ENCODE measurements at regions not wholly inside any gene's neighbourhood (a gene's known extent, or its start where the extent isn't known, plus 50 kb on each side); places are given as distances from the start of the nearest gene placed in this dataset.
"Not testable (repeated sequence)": the region's sequence is repeated elsewhere in the genome, so short reads cannot be mapped to it uniquely, and the experiment has no call there.

DNA sequence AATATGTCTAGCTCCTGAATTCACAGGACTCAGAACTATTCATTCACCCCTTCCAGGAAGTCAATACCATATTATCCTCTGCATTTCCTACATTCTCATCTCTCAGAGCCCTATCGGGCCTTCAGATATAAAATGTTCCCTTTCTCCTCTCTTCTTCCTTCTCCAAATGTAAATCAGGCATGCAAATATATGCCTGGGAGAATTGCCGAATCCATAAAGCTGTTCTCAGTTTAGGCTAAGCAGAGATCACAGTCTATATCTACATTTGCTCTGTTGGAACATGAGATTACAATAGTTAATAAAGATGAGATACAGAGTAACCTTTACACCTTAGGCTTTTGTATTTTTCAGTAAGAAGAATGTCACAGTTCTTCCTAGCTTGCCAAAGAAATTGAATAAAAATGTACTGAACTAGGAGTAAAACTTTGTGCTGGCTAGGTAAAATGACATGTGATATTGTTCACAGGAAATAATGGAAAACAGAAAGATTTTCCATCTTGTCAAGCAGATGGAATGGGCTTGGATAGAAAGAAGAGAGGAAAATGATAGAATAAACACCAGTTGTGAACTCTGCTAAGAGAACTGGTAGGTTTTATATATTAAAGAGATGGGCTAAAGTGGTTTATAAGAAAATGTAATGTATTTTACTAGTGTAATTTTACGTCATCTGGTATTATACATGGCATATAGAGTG, 161.5 kb downstream of the NRIP1 start:
- no peak for DNase-seq (ENCODE audit: low spot score)

DNA sequence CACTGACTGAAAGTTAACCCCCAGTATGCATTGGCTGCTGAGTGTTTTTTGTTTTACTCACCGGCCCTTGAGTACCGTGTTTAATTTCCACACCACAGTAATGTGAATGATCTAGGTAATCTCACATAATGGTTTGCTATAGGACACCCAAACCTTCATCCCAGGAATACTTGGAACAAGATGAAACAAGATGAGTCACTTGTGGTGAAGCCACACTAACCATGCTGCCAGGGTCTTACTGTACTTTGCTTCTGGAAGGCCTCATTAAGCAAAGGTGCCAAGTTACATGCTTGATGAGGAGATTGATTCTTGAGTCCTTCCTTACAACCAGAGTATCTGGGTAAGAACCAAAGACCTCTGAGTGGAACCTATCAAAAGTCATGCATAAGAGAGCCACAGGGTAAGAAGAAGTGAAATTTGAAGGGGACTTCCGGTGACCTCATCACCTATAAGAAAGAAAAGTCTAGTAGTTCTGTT, 163.3 kb downstream of the NRIP1 start:
- no peak for DNase-seq (ENCODE audit: low spot score)

GRCh38 chr21:14900611-14901010, 164.2 kb downstream of the NRIP1 start:
- no peak for DNase-seq (ENCODE audit: low spot score)

GRCh38 chr21:14900058-14900457, 164.7 kb downstream of the NRIP1 start:
- DNase-seq (ENCODE audit: low spot score) = no peak

- no peak for DNase-seq (ENCODE audit: low spot score)
Observed at GRCh38 chr21:14895792-14896191, 169.0 kb downstream of the NRIP1 start.

- DNase-seq (ENCODE audit: low spot score) = no peak
Observed at GRCh38 chr21:14890141-14890540, 174.7 kb downstream of the NRIP1 start.

DNA sequence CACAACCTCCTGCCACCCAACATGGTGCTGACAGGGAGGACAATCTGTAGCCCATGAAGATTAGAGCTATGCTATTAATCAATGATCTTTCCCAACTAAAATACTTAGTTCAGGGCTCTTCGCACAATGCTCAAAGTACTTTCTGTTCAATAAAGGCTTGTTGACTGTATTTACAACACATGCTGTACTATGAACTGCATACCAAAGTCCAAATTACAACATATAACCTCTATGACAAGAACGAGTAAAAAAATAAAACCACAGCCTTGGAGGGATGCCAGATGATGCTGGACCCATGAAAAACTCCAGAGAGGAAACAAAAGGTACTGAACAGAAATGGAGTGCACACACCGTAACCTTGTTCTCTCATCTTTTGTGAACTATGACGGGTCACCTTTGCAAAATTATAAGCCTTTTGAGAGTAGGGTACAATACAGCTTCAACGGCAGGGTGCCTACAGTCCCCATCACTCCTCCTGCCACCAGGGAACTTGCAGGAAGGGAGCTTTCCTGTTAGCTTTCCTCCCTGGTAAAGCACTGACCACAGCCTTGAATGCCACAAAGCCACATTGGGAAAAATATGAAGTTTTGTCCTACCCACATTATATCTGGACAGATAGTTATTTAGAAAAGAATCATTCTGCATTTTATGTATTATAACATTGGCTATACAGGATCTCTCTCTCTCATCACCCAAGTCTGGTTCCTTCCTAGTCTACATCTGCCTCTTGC, 175.6 kb downstream of the NRIP1 start:
- no peak for DNase-seq (ENCODE audit: low spot score)

DNA sequence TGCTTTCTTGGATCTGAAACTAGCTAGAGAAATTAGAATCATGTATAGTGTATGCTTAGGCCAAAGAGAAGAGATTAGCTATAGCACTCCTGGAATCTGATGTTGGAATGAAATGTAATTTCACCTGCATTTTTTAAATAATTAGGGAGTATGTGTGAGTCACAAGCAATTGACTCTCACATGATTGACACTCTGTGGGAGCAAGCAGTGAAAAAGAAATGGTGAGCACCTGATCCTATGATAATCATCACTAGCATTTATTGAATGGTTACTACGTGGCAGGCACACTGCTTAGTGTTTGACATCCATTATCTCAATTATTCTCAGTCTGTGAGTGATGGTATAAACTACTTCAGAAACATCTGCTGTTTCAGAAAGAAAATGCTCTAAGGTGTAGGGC, 176.6 kb downstream of the NRIP1 start:
- DNase-seq (ENCODE audit: low spot score) = no peak

- DNase-seq (ENCODE audit: low spot score) = no peak
Observed at GRCh38 chr21:14886001-14886400, 178.8 kb downstream of the NRIP1 start.

DNA sequence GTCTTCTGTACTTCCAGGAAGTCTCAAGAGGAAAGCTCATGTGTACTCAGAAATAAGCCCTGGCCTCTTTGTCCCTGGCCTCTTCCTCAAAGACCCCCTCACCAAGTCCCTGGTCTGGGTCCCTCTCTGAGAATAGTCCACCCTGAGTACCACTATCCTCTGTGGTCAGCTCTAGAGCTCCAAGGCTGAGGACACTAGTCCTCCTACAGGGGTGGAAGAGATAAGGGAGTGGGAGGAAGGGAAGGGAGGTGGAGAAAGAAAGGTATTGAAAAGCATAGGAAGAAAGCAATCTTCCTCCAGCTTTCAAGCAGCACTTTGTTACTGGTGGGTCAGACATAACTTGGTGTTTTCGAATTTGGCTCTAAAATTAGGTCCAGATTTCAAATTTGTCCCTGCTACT, 181.4 kb downstream of the NRIP1 start:
- DNase-seq (ENCODE audit: low spot score) = no peak

DNA sequence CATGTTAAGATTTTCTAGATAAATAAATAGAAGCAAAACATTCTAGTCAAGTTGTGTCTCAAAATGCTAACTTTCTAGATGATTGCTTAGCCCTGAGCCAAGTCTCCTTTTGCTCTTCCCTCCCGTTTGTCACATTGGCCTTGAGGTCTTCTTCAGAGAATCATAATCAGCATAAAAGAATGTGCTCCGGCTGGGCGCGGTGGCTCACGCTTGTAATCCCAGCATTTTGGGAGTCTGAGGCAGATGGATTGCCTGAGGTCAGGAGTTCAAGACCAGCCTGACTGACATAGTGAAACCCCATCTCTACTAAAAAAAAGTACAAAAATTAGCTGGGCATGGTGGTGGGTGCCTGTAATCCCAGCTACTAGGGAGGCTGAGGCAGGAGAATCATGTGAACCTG, 182.3 kb downstream of the NRIP1 start:
- not testable (repeated sequence) for DNase-seq (ENCODE audit: low spot score)

GRCh38 chr21:14881863-14882499, 182.8 kb downstream of the NRIP1 start:
- no peak for DNase-seq (ENCODE audit: low spot score)

GRCh38 chr21:14880922-14881321, 183.9 kb downstream of the NRIP1 start:
- no peak for DNase-seq (ENCODE audit: low spot score)

DNA sequence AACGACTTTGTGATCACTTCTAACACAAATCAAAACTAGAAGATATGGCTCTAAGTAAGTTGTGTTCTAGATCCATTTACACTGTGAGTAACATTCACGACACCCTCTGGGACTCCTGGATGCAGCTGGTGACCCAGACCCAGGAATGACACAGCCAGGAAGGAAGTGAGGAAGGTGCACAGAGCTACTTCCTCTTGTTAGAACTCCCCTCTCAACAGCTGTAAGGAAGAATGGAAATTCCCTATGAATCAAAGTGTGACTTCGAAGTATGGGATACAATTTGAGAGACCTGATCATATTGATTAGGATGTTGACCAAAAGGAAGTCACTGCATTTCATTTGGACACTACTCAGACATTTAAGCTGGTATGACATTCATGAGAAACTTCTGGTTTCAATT, 185.3 kb downstream of the NRIP1 start:
- DNase-seq (ENCODE audit: low spot score) = no peak

GRCh38 chr21:14878971-14879370, 185.8 kb downstream of the NRIP1 start:
- DNase-seq (ENCODE audit: low spot score) = no peak

GRCh38 chr21:14877581-14878228, 187.1 kb downstream of the NRIP1 start:
- no peak for DNase-seq (ENCODE audit: low spot score)

- DNase-seq (ENCODE audit: low spot score) = no peak
Observed at GRCh38 chr21:14876524-14876840, 188.3 kb downstream of the NRIP1 start.

DNA sequence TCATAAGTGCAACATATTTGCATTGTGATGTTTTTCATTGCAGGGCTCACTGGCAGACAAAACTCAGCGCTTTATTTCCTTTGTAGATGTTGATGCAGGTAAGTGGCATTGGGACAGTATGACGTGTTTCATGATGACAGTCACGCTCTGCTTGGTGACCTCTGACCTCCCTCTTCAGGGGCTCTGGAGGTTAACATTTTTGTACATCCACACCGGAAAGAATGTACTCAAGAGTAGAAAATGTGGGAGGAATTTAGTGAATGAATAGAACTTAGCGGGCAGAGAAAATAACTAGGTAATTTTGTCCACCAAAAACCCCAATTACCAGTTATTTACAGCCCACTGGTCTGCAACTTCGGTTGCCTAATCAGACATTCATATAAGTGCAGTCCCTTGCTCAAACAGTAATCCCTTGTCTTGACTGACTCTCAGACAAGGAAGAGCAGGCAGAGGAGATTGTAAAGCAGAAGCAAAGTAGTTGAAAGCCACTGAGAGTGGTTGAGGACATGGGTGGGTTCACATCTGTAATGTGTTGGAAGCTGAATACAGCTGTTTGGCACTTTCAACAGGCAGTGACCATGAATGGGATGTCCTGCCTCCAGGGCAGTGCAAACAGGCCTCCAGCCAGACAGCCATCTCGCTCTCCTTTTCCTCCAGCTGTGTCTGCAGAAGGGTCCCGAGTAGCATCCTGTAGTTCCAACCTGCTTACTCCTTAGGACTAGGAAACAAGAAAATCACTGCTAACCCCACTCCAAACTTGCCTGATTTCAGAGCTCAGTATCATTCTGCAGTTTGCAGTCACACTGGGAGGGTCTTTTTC, 188.9 kb downstream of the NRIP1 start:
- DNase-seq (ENCODE audit: low spot score) = no peak

GRCh38 chr21:14875186-14875585, 189.6 kb downstream of the NRIP1 start:
- DNase-seq (ENCODE audit: low spot score) = no peak

DNA sequence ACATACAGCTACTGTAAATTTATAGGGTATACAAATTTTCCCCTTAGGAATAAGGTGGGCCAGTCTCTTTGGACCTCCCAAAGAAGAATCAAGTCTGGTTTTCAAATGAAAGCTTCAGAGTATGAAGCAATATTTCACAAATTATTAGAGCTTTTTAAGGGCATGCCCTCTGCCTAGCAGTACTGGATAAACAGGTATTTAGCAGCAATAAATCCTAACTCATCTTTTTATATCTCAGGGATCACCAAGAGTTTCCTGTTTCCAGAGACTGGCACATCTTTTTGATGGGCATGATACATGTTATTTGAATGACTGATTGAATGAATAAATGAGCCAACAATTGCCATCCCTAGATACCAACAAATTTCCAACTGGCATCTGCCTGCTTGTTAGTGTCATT, 190.4 kb downstream of the NRIP1 start:
- no peak for DNase-seq (ENCODE audit: low spot score)

DNA sequence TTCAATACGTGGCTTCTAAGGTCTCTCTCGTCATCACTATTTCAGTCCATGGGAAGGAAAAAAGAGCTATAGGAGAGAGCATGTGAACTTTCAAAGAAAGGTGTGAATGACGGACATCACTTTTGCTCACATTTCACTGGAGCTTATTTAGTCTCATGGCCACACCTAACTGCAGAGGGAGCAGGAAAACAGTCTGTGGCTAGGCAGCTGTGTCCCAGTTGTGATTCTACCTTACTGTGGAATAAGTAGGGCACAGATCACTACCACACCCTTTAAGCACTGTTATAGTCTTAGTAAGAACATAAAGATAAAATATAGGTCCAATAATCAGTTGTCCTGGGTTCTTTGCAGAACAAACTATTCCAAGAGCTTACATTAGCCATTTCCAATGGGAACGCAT, 192.9 kb downstream of the NRIP1 start:
- DNase-seq (ENCODE audit: low spot score) = no peak

GRCh38 chr21:14870853-14871149, 194.0 kb downstream of the NRIP1 start:
- DNase-seq (ENCODE audit: low spot score) = no peak
